ENCODE measurements at regions not wholly inside any gene's neighbourhood (a gene's known extent, or its start where the extent isn't known, plus 50 kb on each side); places are given as distances from the start of the nearest gene placed in this dataset.
A peak's percentile ranks its signal among the peaks of the same experiment; 100 is the strongest.

GRCh38 chr11:45092901-45093760 lies 53.3 kb upstream of the PRDM11 start:
- peak; percentile 98 for DNase-seq

- DNase-seq: no peak
Observed at GRCh38 chr11:45093761-45094455, 52.5 kb upstream of the PRDM11 start.

GRCh38 chr11:45094958-45095690 lies 51.3 kb upstream of the PRDM11 start:
- DNase-seq: no peak

- DNase-seq: no peak
Observed at GRCh38 chr11:45095691-45096010, 50.8 kb upstream of the PRDM11 start.

GRCh38 chr11:45096636-45097035 lies 49.8 kb upstream of the PRDM11 start:
- DNase-seq: no peak
